Mucosa of descending colon (tissue), 3 donors: ENCODE measurements at regions not wholly inside any gene's neighbourhood (a gene's known extent, or its start where the extent isn't known, plus 50 kb on each side); places are given as distances from the start of the nearest gene placed in this dataset.

Experiments
- ATAC-seq: fragments of 200-7000 bp; cut with Tn5 transposase; one replicate; pipeline ENCODE4 v1.9.1; 2020; ENCODE audit warnings: mild to moderate bottlenecking, moderate library complexity
- DNase-seq, 3 donors: peaks; one replicate each; pipeline ENCODE4 v3.0.0-alpha.2; 2020
- H3K36me3 ChIP-seq: fragments of 200-600 bp; one replicate; pipeline ENCODE4 v1.8.0; 2021; ENCODE audit warnings: low read depth, mild to moderate bottlenecking
- H3K4me1 ChIP-seq: fragments of 200-600 bp; one replicate; pipeline ENCODE4 v1.8.0; 2021; ENCODE audit warnings: low read depth, mild to moderate bottlenecking
- H3K4me3 ChIP-seq: fragments of 200-600 bp; one replicate; pipeline ENCODE4 v1.8.0; 2021; ENCODE audit warnings: mild to moderate bottlenecking
- H3K9me3 ChIP-seq: fragments of 200-600 bp; one replicate; pipeline ENCODE4 v1.8.0; 2021; ENCODE audit warnings: mild to moderate bottlenecking
- CTCF ChIP-seq: fragments of 200-600 bp; IDR thresholded peaks from one replicate; pipeline ENCODE4 v1.8.0; 2022; ENCODE audit warnings: antibody characterized with exemption, mild to moderate bottlenecking
- intact Hi-C, 2 donors: fragments of 100-400 bp; cut with DNase I in 1 of 2; cut with micrococcal nuclease in 1 of 2; formaldehyde crosslinking; loops; one replicate each; pipeline versions ENCODE4 v1.11.0 to v1.11.1; 2022; cut with DNase I, micrococcal nuclease
- donor health status: DM: no; HTN: no; CAD: no; lungs with moderate emphysema.
- donor health status: DM: no; HTN: no; CAD: no.
- donor health status: DM: no; HTN: yes; CAD: no.

GRCh38 chr3:182673336-182673735 lies 120.0 kb upstream of the ATP11B start:
- DNase-seq (no peak), ATAC-seq (no peak)
- Histone ChIP-seq H3K4me3 (no peak overlapping the region), H3K36me3 (no peaks in the 10 kb centered on the region), H3K9me3 (no peaks in the 10 kb centered on the region), H3K4me1 (no peaks in the 10 kb centered on the region)
- TF ChIP-seq CTCF = no peak
- intact Hi-C loops = no loop called here

GRCh38 chr3:182682263-182683241 lies 110.8 kb upstream of the ATP11B start:
- no peaks in the 10 kb centered on the region for H3K9me3 ChIP-seq
- ATAC-seq (peak; percentile 90), DNase-seq (peak; percentile 75 to 84 (median 80))
- peaks cover 26% of the 10 kb centered on the region for H3K4me1 ChIP-seq
- H3K4me3 ChIP-seq = peak overlapping the region; percentile 24
- no peaks in the 10 kb centered on the region for H3K36me3 ChIP-seq
- intact Hi-C loops = no loop called here
- no peak for TF ChIP-seq CTCF

- DNase-seq (peak in 2 of 3 donors; percentile 58 to 84), ATAC-seq (peak; percentile 84)
- H3K36me3 ChIP-seq = no peaks in the 10 kb centered on the region
- H3K4me1 ChIP-seq = peaks cover 26% of the 10 kb centered on the region
- H3K9me3 ChIP-seq = no peaks in the 10 kb centered on the region
- intact Hi-C loops = no loop called here
- H3K4me3 ChIP-seq = no peak overlapping the region
- TF ChIP-seq CTCF = peak; percentile 76
Observed at GRCh38 chr3:182683453-182683852, 109.9 kb upstream of the ATP11B start.

- DNase-seq (no peak), ATAC-seq (no peak)
- TF ChIP-seq CTCF = no peak
- Histone ChIP-seq H3K36me3 (no peaks in the 10 kb centered on the region), H3K4me3 (no peak overlapping the region), H3K4me1 (peaks cover 26% of the 10 kb centered on the region), H3K9me3 (no peaks in the 10 kb centered on the region)
- intact Hi-C loops = no loop called here
Observed at GRCh38 chr3:182683858-182684257, 109.4 kb upstream of the ATP11B start.

GRCh38 chr3:182686033-182686886 lies 107.0 kb upstream of the ATP11B start:
- no peak for TF ChIP-seq CTCF
- H3K4me3 ChIP-seq = no peak overlapping the region
- no peaks in the 10 kb centered on the region for H3K9me3 ChIP-seq
- no peaks in the 10 kb centered on the region for H3K36me3 ChIP-seq
- no peak for DNase-seq
- peak; percentile 46 for ATAC-seq
- H3K4me1 ChIP-seq = peaks cover 26% of the 10 kb centered on the region
- intact Hi-C loops = loop anchor here in 1 of 2 donors (5.0 kb wide), 1 partner anchor 979 kb away; no protein-coding TSS in a partner anchor
